ENCODE measurements at regions not wholly inside any gene's neighbourhood (a gene's known extent, or its start where the extent isn't known, plus 50 kb on each side); places are given as distances from the start of the nearest gene placed in this dataset.

DNA sequence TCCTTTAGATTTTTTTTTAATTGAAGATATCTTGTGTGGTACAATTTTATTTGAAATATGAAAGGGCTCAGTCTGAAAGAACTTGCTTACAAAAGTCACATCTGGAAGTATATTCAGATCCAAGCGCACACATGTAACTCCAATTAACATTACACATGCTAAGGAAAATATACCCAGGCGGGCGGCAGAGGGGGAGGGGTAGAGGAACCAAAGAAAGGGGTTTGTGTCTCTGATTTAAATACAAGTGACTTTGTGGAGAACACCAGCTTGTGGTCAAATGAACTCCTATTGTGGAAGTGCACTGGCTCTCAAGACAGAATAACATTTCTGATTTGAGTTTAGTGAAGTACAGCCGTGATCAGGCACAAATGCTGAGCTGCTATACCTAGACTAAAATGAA lies 280.2 kb upstream of the SOX11 start:
- H2AFZ ChIP-seq (ENCODE audit: control insufficient read depth, low read depth, low read length), result no peak overlapping the region
- H3K4me2 ChIP-seq (ENCODE audit: control insufficient read depth, insufficient read depth), result no peak overlapping the region
- no peak overlapping the region for H3K27ac ChIP-seq (ENCODE audit: control insufficient read depth, insufficient read depth)
- SMC1A ChIA-PET (ENCODE audit: uncharacterized antibody, unreplicated experiment), result no interaction called here
- RAD21 ChIA-PET (ENCODE audit: unreplicated experiment), result no interaction called here
- POLR2A ChIA-PET, result no interaction called here
- no peaks in the 10 kb centered on the region for H3K79me2 ChIP-seq (ENCODE audit: control insufficient read depth, insufficient read depth, low read length)
- H3K4me3 ChIP-seq, result no peak overlapping the region
- CTCF ChIA-PET, result no interaction called here
- BruUV-seq (replicated peaks), result no TSS peak
- 66% methylated on average over 4 of the region's 4 CpGs for WGBS (ENCODE audit: insufficient coverage, insufficient replicate concordance, low lambda C conversion rate, missing lambda C conversion rate)
- H4K20me1 ChIP-seq (ENCODE audit: control insufficient read depth, insufficient read depth), result no peaks in the 10 kb centered on the region
- DNase-seq (ENCODE audit: low read depth, low spot score) (no peak), ATAC-seq (no peak), FAIRE-seq (no peak)
- H3K36me3 ChIP-seq (ENCODE audit: control insufficient read depth in 2 of 2, insufficient read depth in 2 of 2, low read length in 1 of 2), result no peaks in the 10 kb centered on the region
- no peaks in the 10 kb centered on the region for H3K9me3 ChIP-seq (replicated peaks; ENCODE audit: control insufficient read depth, insufficient read depth, low read length)
- H3K4me1 ChIP-seq (ENCODE audit: control insufficient read depth, insufficient read depth, low read length), result no peaks in the 10 kb centered on the region
- TF ChIP-seq YBX1 (IDR thresholded peaks at IDR 0.05) (no peak), RAD21 (IDR thresholded peaks at IDR 0.05; ENCODE audit: insufficient read depth, low read depth, low read length) (no peak), MTA2 (IDR thresholded peaks at IDR 0.05; ENCODE audit: low read depth) (no peak), EED (IDR thresholded peaks at IDR 0.05; ENCODE audit: low read depth) (no peak), HDAC6 (IDR thresholded peaks at IDR 0.05; ENCODE audit: unreplicated experiment) (no peak), NFIC (IDR thresholded peaks at IDR 0.05; ENCODE audit: low read depth, low read length) (no peak), NBN (IDR thresholded peaks at IDR 0.05) (no peak), RAD51 (IDR thresholded peaks at IDR 0.05) (no peak), TCF7 (IDR thresholded peaks at IDR 0.05; ENCODE audit: borderline replicate concordance) (no peak), STAT3 (IDR thresholded peaks at IDR 0.05; ENCODE audit: low read depth, low read length) (no peak), RELA (IDR thresholded peaks at IDR 0.05; ENCODE audit: borderline replicate concordance, partially characterized antibody) (no peak), TCF3 (IDR thresholded peaks at IDR 0.05; ENCODE audit: borderline replicate concordance, insufficient read depth, low read depth, low read length) (no peak), ATF7 (IDR thresholded peaks at IDR 0.05; ENCODE audit: low read depth) (no peak), NKRF (conservative IDR thresholded peaks at IDR 0.05) (no peak), SMARCA5 (IDR thresholded peaks at IDR 0.05) (no peak), PAX8 (IDR thresholded peaks at IDR 0.05) (no peak), CBX3 (IDR thresholded peaks at IDR 0.05; ENCODE audit: borderline replicate concordance, low read depth) (no peak), BCL11A (IDR thresholded peaks at IDR 0.05; ENCODE audit: low read depth, low read length) (no peak), PAX5 (IDR thresholded peaks at IDR 0.05; ENCODE audit: borderline replicate concordance, low read depth, low read length) (no peak)
- TF ChIP-seq, protein P1, sequence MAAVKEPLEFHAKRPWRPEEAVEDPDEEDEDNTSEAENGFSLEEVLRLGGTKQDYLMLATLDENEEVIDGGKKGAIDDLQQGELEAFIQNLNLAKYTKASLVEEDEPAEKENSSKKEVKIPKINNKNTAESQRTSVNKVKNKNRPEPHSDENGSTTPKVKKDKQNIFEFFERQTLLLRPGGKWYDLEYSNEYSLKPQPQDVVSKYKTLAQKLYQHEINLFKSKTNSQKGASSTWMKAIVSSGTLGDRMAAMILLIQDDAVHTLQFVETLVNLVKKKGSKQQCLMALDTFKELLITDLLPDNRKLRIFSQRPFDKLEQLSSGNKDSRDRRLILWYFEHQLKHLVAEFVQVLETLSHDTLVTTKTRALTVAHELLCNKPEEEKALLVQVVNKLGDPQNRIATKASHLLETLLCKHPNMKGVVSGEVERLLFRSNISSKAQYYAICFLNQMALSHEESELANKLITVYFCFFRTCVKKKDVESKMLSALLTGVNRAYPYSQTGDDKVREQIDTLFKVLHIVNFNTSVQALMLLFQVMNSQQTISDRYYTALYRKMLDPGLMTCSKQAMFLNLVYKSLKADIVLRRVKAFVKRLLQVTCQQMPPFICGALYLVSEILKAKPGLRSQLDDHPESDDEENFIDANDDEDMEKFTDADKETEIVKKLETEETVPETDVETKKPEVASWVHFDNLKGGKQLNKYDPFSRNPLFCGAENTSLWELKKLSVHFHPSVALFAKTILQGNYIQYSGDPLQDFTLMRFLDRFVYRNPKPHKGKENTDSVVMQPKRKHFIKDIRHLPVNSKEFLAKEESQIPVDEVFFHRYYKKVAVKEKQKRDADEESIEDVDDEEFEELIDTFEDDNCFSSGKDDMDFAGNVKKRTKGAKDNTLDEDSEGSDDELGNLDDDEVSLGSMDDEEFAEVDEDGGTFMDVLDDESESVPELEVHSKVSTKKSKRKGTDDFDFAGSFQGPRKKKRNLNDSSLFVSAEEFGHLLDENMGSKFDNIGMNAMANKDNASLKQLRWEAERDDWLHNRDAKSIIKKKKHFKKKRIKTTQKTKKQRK (IDR thresholded peaks at IDR 0.05; ENCODE audit: low read depth, low read length), result no peak
- H3K27me3 ChIP-seq (replicated peaks in 1 of 2; ENCODE audit: control insufficient read depth in 2 of 2, insufficient read depth in 2 of 2, low read length in 1 of 2), result no peaks in the 10 kb centered on the region
- in situ Hi-C loops (cut with MboI) (no loop called here), intact Hi-C loops (cut with micrococcal nuclease; ENCODE audit: unreplicated experiment) (no loop called here)
- no peak overlapping the region for H3K9ac ChIP-seq (ENCODE audit: control insufficient read depth, insufficient read depth, low read length)

All from GM12878 (cell line).